ENCODE measurements at regions not wholly inside any gene's neighbourhood (a gene's known extent, or its start where the extent isn't known, plus 50 kb on each side); places are given as distances from the start of the nearest gene placed in this dataset.
A peak's percentile ranks its signal among the peaks of the same experiment; 100 is the strongest.

DNA sequence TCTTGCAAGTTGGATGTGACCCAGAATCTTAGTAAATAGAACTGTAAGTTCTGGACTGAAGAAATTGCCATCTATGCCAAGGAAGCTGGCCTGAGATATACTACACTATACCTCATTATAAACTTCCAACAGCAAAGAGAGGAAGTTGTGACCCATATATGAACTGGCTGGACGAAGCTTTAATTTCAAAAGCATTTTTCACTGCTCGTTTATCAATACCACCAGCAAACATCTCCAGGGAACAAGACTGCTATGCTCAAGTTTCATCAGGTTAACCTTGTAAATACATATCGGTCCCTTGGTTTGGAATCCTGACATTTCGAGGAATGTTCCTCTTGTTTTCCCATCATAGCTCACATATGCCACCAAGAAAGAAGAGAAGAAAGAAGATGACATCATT is 334.5 kb upstream of the IGFBP7 start:
- TF ChIP-seq, protein P1, sequence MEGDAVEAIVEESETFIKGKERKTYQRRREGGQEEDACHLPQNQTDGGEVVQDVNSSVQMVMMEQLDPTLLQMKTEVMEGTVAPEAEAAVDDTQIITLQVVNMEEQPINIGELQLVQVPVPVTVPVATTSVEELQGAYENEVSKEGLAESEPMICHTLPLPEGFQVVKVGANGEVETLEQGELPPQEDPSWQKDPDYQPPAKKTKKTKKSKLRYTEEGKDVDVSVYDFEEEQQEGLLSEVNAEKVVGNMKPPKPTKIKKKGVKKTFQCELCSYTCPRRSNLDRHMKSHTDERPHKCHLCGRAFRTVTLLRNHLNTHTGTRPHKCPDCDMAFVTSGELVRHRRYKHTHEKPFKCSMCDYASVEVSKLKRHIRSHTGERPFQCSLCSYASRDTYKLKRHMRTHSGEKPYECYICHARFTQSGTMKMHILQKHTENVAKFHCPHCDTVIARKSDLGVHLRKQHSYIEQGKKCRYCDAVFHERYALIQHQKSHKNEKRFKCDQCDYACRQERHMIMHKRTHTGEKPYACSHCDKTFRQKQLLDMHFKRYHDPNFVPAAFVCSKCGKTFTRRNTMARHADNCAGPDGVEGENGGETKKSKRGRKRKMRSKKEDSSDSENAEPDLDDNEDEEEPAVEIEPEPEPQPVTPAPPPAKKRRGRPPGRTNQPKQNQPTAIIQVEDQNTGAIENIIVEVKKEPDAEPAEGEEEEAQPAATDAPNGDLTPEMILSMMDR (IDR thresholded peaks at IDR 0.05; ENCODE audit: insufficient read depth, low read length) = no peak
- no peak for DNase-seq (ENCODE audit: low read depth)
- H3K4me3 ChIP-seq (ENCODE audit: low read depth, low read length) = no peak overlapping the region

DNA sequence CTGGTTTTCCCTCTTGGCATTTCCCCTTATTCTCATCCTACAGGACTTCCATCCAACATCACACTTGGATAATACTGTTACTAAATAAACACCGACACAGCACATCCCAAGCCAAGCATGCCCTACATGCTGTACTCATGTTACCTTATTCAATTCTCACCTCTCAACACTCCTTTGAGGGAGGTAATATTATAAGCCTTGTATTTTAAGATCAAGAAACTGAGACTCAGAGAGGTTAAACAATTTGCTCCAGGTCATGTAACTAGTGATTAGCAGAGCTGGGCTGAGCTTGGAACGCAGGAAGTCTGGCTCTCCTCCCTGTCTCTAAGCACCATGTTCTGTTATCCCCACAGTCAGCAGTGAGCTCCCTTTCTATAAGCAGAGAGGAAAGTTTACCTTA is 333.6 kb upstream of the IGFBP7 start:
- TF ChIP-seq, protein P1 (IDR thresholded peaks at IDR 0.05; ENCODE audit: insufficient read depth, low read length) = no peak
- DNase-seq (ENCODE audit: low read depth) = no peak
- no peak overlapping the region for H3K4me3 ChIP-seq (ENCODE audit: low read depth, low read length)

DNA sequence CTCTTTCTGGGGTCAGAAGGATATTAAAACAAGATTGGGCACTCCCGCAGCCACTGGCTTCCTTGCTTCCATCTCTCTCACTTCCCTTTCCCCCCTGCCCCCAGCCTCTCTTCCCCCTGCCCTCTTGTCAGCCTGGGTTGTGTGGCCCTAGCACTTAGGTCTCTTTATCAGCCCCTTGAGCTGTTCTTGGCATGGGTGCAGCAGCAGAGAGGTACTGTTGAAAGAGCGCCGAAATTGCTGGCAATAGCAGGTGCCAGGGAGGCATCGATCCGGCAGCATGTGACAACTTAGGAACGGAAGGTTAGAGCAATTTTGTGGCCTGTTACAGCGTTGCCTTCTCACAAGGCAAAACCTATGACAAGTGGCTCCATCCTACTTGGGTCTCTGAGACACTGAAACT is 333.1 kb upstream of the IGFBP7 start:
- no peak for DNase-seq (ENCODE audit: low read depth)
- TF ChIP-seq, protein P1 (IDR thresholded peaks at IDR 0.05; ENCODE audit: insufficient read depth, low read length) = no peak
- H3K4me3 ChIP-seq (ENCODE audit: low read depth, low read length) = no peak overlapping the region

DNA sequence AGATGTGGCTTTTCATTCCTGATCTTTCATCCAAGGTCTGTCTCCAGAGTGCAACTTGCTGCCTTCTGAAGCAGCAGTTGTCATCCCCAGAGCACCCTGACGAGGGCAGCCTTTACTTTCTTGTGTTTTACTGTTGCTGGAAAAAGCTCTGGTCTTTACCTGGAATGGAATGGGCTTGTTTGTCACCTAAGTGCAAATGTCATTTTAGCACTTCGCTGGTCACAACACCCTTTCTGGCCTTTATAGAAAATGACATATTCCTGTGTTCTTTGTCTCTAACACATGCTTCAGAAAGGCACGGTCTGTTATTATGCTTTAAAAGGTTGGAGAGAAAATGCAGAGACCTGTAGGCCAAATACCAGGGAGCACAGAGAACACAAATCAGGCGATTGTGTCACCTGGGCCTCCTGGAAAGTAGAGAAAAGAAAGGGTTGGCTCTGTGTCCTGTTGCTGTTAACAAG is 332.7 kb upstream of the IGFBP7 start:
- TF ChIP-seq, protein P1 (IDR thresholded peaks at IDR 0.05; ENCODE audit: insufficient read depth, low read length) = peak; percentile 71
- peak; percentile 36 for DNase-seq (ENCODE audit: low read depth)
- no peak overlapping the region for H3K4me3 ChIP-seq (ENCODE audit: low read depth, low read length)

DNA sequence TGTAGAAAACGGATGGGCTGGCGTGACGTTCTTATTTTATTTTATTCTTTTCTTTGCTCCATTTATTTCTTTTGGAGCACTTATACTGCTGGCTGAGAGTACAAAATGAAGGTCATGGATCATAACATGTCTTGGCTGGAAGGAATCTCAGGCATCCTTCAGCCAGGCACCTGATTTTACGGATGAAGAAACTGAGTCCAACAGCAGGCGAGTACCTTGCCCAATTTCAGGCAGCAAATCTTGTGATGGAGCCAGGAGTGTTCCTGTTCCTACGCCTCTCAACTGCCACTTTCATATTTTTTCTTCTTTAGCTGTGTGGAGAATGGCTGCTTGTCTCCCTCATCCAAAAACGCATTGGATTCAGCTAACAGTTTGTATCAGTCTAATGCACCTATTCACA is 332.1 kb upstream of the IGFBP7 start:
- TF ChIP-seq, protein P1 (IDR thresholded peaks at IDR 0.05; ENCODE audit: insufficient read depth, low read length) = no peak
- DNase-seq (ENCODE audit: low read depth) = no peak
- H3K4me3 ChIP-seq (ENCODE audit: low read depth, low read length) = no peak overlapping the region

DNA sequence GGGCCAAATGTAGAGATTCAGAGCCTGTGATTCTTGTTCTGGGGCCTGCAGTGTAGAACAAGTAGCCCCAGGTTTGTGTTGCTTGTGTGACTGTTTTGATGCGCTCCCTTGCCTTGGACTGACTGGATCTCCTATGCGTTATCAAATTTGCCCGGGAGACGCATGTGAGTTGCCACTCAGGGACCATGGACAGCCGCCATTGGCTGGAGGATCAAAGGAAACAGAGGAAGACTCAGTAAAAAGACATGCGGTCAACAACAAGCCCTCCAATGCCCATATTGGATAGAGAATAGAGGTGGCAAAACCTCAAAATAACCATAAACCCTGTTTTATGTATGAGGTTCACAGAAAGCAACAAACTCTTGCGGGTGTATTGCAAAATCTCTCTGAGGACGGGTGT is 327.5 kb upstream of the IGFBP7 start:
- no peak overlapping the region for H3K4me3 ChIP-seq (ENCODE audit: low read depth, low read length)
- no peak for DNase-seq (ENCODE audit: low read depth)
- TF ChIP-seq, protein P1 (IDR thresholded peaks at IDR 0.05; ENCODE audit: insufficient read depth, low read length) = no peak

DNA sequence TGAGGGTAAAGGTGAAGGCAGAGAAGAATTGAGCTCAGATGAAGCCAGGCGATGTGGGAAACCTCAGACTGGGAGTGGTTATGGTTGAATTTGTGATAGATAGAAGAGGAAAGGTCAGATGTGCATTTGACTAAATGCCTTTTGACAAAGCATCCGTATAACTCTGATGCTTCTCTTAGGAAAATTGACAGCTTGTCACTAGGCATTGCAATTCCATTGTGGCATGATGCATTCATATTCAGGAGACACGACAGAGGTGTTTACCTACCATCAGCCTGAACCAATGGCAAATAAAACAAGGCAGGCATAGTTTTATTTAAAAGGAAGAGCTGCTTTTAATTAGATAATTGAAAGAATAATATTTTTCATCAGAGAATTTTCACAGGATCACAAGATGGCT is 325.1 kb upstream of the IGFBP7 start:
- DNase-seq (ENCODE audit: low read depth) = no peak
- TF ChIP-seq, protein P1 (IDR thresholded peaks at IDR 0.05; ENCODE audit: insufficient read depth, low read length) = no peak
- no peak overlapping the region for H3K4me3 ChIP-seq (ENCODE audit: low read depth, low read length)
